ENCODE measurements at regions not wholly inside any gene's neighbourhood (a gene's known extent, or its start where the extent isn't known, plus 50 kb on each side); places are given as distances from the start of the nearest gene placed in this dataset.

- CTCF ChIA-PET = interaction anchor here (0.6 kb wide), 1 partner anchor 107 kb away, joined by 3 read pairs; no protein-coding TSS in a partner anchor
- dilution Hi-C loops (cut with HindIII; ENCODE audit: low sequenced_read_pairs, unreplicated experiment) = no loop called here
Observed at GRCh38 chr9:108178318-108178717, 677.5 kb downstream of the ACTL7B start.

More at GRCh38 chr9:108178318-108178717, 677.5 kb downstream of the ACTL7B start:
- Histone ChIP-seq H3K4me1 (ENCODE audit: control insufficient read depth, insufficient read depth, low read length) (peaks cover 2% of the 10 kb centered on the region), H3K36me3 (ENCODE audit: control insufficient read depth, insufficient read depth, low read length) (no peaks in the 10 kb centered on the region), H3K4ac (ENCODE audit: low read depth, low read length) (no peak overlapping the region), H2AK5ac (ENCODE audit: low read depth, low read length) (no peak overlapping the region), H3K4me3 (ENCODE audit: insufficient read depth, low read depth, low read length) (no peak overlapping the region), H3K14ac (replicated peaks; ENCODE audit: low read depth, low read length) (no peak overlapping the region), H3K27ac (ENCODE audit: insufficient read depth, low read length) (no peak overlapping the region), H4K5ac (ENCODE audit: low read depth, low read length) (no peak overlapping the region), H3K27me3 (ENCODE audit: control insufficient read depth, insufficient read depth, low read length) (no peaks in the 10 kb centered on the region), H2AK9ac (replicated peaks; ENCODE audit: low read depth, low read length, poor library complexity) (no peak overlapping the region), H2BK5ac (ENCODE audit: low read depth, low read length, poor library complexity, severe bottlenecking) (no peak overlapping the region), H3K9ac (ENCODE audit: low read depth, low read length) (no peak overlapping the region), H2BK15ac (ENCODE audit: low read depth, low read length) (no peak overlapping the region), H2BK120ac (ENCODE audit: low read depth, low read length) (no peak overlapping the region), H2BK20ac (ENCODE audit: low read depth, low read length) (no peak overlapping the region), H3K9me3 (ENCODE audit: control insufficient read depth, insufficient read depth, low read length) (no peaks in the 10 kb centered on the region), H4K8ac (ENCODE audit: low read depth in 2 of 2, low read length in 2 of 2) (no peak overlapping the region), H3K18ac (ENCODE audit: low read depth, low read length) (no peak overlapping the region), H4K20me1 (ENCODE audit: insufficient read depth, low read length) (no peaks in the 10 kb centered on the region), H2AFZ (replicated peaks; ENCODE audit: low read length, poor library complexity) (no peak overlapping the region), H3K23ac (ENCODE audit: low read depth, low read length) (no peak overlapping the region), H3K56ac (ENCODE audit: extremely low read depth, insufficient read depth, low read length) (no peak overlapping the region), H3K9me1 (ENCODE audit: insufficient read depth, low read length) (peaks cover 3% of the 10 kb centered on the region), H4K91ac (ENCODE audit: insufficient read depth, low read depth, low read length) (no peak overlapping the region), H3K4me2 (ENCODE audit: low read depth, low read length) (no peak overlapping the region), H3K79me1 (ENCODE audit: low read depth in 1 of 2, low read length in 2 of 2) (no peaks in the 10 kb centered on the region)
- intact Hi-C loops (cut with micrococcal nuclease) = no loop called here
- DNase-seq = no peak
- in situ Hi-C loops (cut with MboI; ENCODE audit: low sequenced_read_pairs) = no loop called here
- POLR2A ChIA-PET (ENCODE audit: unreplicated experiment) = no interaction called here
- no CpG with 5 or more reads among the region's 4 CpGs for WGBS, 2 experiments (ENCODE audit: extremely low coverage in 2 of 2, insufficient read length in 1 of 2)
- no TSS peak for BruUV-seq (replicated peaks)
- TF ChIP-seq MXI1 (IDR thresholded peaks at IDR 0.05; ENCODE audit: borderline replicate concordance, low read depth, low read length) (no peak), RFX5 (IDR thresholded peaks at IDR 0.05; ENCODE audit: low read depth, low read length) (no peak), USF2 (IDR thresholded peaks at IDR 0.05; ENCODE audit: low read depth, low read length) (no peak)
- ATAC-seq (ENCODE audit: low read depth) = no peak
